ENCODE measurements at regions not wholly inside any gene's neighbourhood (a gene's known extent, or its start where the extent isn't known, plus 50 kb on each side); places are given as distances from the start of the nearest gene placed in this dataset.

DNA sequence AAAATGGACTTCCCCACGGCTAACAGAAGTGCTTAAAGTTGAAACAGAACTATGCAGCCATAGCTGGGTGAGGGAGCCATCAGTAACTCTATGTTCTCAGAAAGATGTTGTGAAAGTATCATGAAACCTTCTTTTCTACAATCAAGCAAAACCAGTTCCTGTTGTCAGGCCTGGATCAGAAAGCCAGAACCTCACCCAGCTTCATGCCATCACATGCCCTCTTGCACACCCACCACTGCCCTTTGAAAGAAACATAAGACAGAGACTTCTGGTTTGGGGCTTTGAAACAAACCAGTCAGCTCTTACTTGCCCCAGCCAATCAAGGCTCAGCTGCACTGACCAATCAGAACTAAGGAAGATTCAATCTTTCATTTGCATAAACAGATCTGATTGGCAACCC, 230.8 kb upstream of the FERD3L start:
- H3K9ac ChIP-seq (ENCODE audit: low read depth, low read length), result no peak overlapping the region
- H3K79me1 ChIP-seq (ENCODE audit: low read depth in 1 of 2, low read length in 2 of 2), result 0 out of 4 replicates have a peak, but pooled peaks cover 0 to 2% of the 10 kb centered on the region in 2 experiments
- no peak overlapping the region for H3K23ac ChIP-seq (ENCODE audit: low read depth, low read length)
- no peak overlapping the region for H3K56ac ChIP-seq (ENCODE audit: extremely low read depth, insufficient read depth, low read length)
- H3K4me2 ChIP-seq (ENCODE audit: low read depth, low read length), result no peak overlapping the region
- H3K9me1 ChIP-seq (ENCODE audit: insufficient read depth, low read length), result no peaks in the 10 kb centered on the region
- no peak overlapping the region for H2AK9ac ChIP-seq (replicated peaks; ENCODE audit: low read depth, low read length, poor library complexity)
- no peak for ATAC-seq (ENCODE audit: low read depth)
- no peak overlapping the region for H2AK5ac ChIP-seq (ENCODE audit: low read depth, low read length)
- H2BK20ac ChIP-seq (ENCODE audit: low read depth, low read length), result peak overlapping the region; percentile 56
- H3K14ac ChIP-seq (replicated peaks; ENCODE audit: low read depth, low read length), result peak overlapping the region; percentile 54; the same call in 1 of the 2 replicates
- peak overlapping the region; percentile 15; the same call in 1 of the 3 replicates for H2BK15ac ChIP-seq (ENCODE audit: low read depth, low read length)
- CTCF ChIA-PET, result no interaction called here
- intact Hi-C loops (cut with micrococcal nuclease) (no loop called here), dilution Hi-C loops (cut with HindIII; ENCODE audit: low sequenced_read_pairs, unreplicated experiment) (no loop called here), in situ Hi-C loops (cut with MboI; ENCODE audit: low sequenced_read_pairs) (no loop called here)
- 0 out of 2 replicates have a peak overlapping the region, but pooled peaks have one; percentile 64 for H3K18ac ChIP-seq (ENCODE audit: low read depth, low read length)
- peak overlapping the region; percentile 61; the same call in 1 of the 2 replicates for H3K4ac ChIP-seq (ENCODE audit: low read depth, low read length)
- no TSS peak for BruUV-seq (replicated peaks)
- no peaks in the 10 kb centered on the region for H3K9me3 ChIP-seq (ENCODE audit: control insufficient read depth, insufficient read depth, low read length)
- H2BK120ac ChIP-seq (ENCODE audit: low read depth, low read length), result peak overlapping the region; percentile 72
- H3K36me3 ChIP-seq (ENCODE audit: control insufficient read depth, insufficient read depth, low read length), result no peaks in the 10 kb centered on the region
- H4K8ac ChIP-seq (ENCODE audit: low read depth in 2 of 2, low read length in 2 of 2), result peak overlapping the region in 1 of 2 experiments; percentile 50; a peak in 1 of 4 replicates
- H2AFZ ChIP-seq (replicated peaks; ENCODE audit: low read length, poor library complexity), result no peak overlapping the region
- no peak for TF ChIP-seq MAFK (IDR thresholded peaks at IDR 0.05; ENCODE audit: low read depth, low read length)
- TF ChIP-seq RFX5 (IDR thresholded peaks at IDR 0.05; ENCODE audit: low read depth, low read length), result no peak
- TF ChIP-seq MAZ (IDR thresholded peaks at IDR 0.05; ENCODE audit: borderline replicate concordance, low read depth, low read length), result no peak
- TF ChIP-seq, protein P1, sequence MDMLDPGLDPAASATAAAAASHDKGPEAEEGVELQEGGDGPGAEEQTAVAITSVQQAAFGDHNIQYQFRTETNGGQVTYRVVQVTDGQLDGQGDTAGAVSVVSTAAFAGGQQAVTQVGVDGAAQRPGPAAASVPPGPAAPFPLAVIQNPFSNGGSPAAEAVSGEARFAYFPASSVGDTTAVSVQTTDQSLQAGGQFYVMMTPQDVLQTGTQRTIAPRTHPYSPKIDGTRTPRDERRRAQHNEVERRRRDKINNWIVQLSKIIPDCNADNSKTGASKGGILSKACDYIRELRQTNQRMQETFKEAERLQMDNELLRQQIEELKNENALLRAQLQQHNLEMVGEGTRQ (IDR thresholded peaks at IDR 0.05; ENCODE audit: low read depth, low read length), result no peak
- no peak for TF ChIP-seq NFE2L2 (IDR thresholded peaks at IDR 0.05; ENCODE audit: low read depth, low read length)
- TF ChIP-seq ELK1 (IDR thresholded peaks at IDR 0.05; ENCODE audit: borderline replicate concordance, low read depth, low read length), result no peak
- no peak for TF ChIP-seq RCOR1 (IDR thresholded peaks at IDR 0.05; ENCODE audit: insufficient replicate concordance, low read length)
- no peak for TF ChIP-seq MXI1 (IDR thresholded peaks at IDR 0.05; ENCODE audit: borderline replicate concordance, low read depth, low read length)
- no peak for TF ChIP-seq RAD21 (IDR thresholded peaks at IDR 0.05; ENCODE audit: low read length)
- TF ChIP-seq FOS (IDR thresholded peaks at IDR 0.05; ENCODE audit: low read depth, low read length), result no peak
- TF ChIP-seq POLR2A (IDR thresholded peaks at IDR 0.05; ENCODE audit: low read depth, low read length), result no peak
- no peak for TF ChIP-seq CHD1 (IDR thresholded peaks at IDR 0.05; ENCODE audit: low read depth, low read length)
- no peak for TF ChIP-seq CEBPB (IDR thresholded peaks at IDR 0.05; ENCODE audit: low read depth, low read length)
- TF ChIP-seq SMC3 (IDR thresholded peaks at IDR 0.05; ENCODE audit: low read depth, low read length), result no peak
- no peak for TF ChIP-seq BHLHE40 (IDR thresholded peaks at IDR 0.05; ENCODE audit: low read depth, low read length)
- no peak for TF ChIP-seq CTCF (conservative IDR thresholded peaks at IDR 0.05; ENCODE audit: low read depth, low read length)
- POLR2A ChIA-PET (ENCODE audit: unreplicated experiment), result no interaction called here
- no peak overlapping the region for H3K27ac ChIP-seq (ENCODE audit: insufficient read depth, low read length)
- H3K4me3 ChIP-seq (ENCODE audit: insufficient read depth, low read depth, low read length), result no peak overlapping the region
- no CpG with 5 or more reads among the region's 1 CpG for WGBS, 2 experiments (ENCODE audit: extremely low coverage in 2 of 2, insufficient read length in 1 of 2)
- no peaks in the 10 kb centered on the region for H3K27me3 ChIP-seq (ENCODE audit: control insufficient read depth, insufficient read depth, low read length)
- H3K4me1 ChIP-seq (ENCODE audit: control insufficient read depth, insufficient read depth, low read length), result peaks cover 6% of the 10 kb centered on the region
- no peaks in the 10 kb centered on the region for H4K20me1 ChIP-seq (ENCODE audit: insufficient read depth, low read length)
- DNase-seq, result no peak
- peak overlapping the region; percentile 0 for H2BK5ac ChIP-seq (ENCODE audit: low read depth, low read length, poor library complexity, severe bottlenecking)
- H4K91ac ChIP-seq (ENCODE audit: insufficient read depth, low read depth, low read length), result peak overlapping the region; percentile 26; the same call in 1 of the 2 replicates
- H4K5ac ChIP-seq (ENCODE audit: low read depth, low read length), result no peak overlapping the region
